Lower leg skin (tissue), 4 donors: ENCODE measurements at regions not wholly inside any gene's neighbourhood (a gene's known extent, or its start where the extent isn't known, plus 50 kb on each side); places are given as distances from the start of the nearest gene placed in this dataset.

Experiments used
- DNase-seq, 2 donors: peaks; one replicate each; pipeline ENCODE4 v3.0.0-alpha.2; 2019; ENCODE audit warnings: low spot score in 2 of 2
- H3K4me3 ChIP-seq: fragments of 200-600 bp; sonication (generic); 2 replicates; pipeline ENCODE4 v1.5.1; 2017; ENCODE audit warnings: mild to moderate bottlenecking, low read depth; ENCODE audit not compliant: poor library complexity, severe bottlenecking
- POLR2A ChIP-seq, 2 donors: fragments of 450-650 bp; IDR thresholded peaks; one replicate each; pipeline ENCODE4 v1.6.1; 2016 to 2017; ENCODE audit warnings: antibody characterized with exemption in 2 of 2, mild to moderate bottlenecking in 1 of 2, moderate library complexity in 1 of 2
- WGBS, 2 donors: methylation state at CpG; one replicate each; pipeline ENCODE4 v1.1.5; 2018; 5-methylcytosine and 5-hydroxymethylcytosine counted together
- intact Hi-C: fragments of 100-400 bp; cut with DNase I; formaldehyde crosslinking; loops from one replicate; pipeline ENCODE4 v1.15.0; 2023; ENCODE audit warnings: low total_unique reads
- TF ChIP-seq, protein P1 (sequence below), 3 donors: fragments of 450-650 bp; IDR thresholded peaks; one replicate each; pipeline ENCODE4 v1.5.1; 2016; ENCODE audit warnings: antibody characterized with exemption in 3 of 3, mild to moderate bottlenecking in 3 of 3, moderate library complexity in 2 of 3

DNA sequence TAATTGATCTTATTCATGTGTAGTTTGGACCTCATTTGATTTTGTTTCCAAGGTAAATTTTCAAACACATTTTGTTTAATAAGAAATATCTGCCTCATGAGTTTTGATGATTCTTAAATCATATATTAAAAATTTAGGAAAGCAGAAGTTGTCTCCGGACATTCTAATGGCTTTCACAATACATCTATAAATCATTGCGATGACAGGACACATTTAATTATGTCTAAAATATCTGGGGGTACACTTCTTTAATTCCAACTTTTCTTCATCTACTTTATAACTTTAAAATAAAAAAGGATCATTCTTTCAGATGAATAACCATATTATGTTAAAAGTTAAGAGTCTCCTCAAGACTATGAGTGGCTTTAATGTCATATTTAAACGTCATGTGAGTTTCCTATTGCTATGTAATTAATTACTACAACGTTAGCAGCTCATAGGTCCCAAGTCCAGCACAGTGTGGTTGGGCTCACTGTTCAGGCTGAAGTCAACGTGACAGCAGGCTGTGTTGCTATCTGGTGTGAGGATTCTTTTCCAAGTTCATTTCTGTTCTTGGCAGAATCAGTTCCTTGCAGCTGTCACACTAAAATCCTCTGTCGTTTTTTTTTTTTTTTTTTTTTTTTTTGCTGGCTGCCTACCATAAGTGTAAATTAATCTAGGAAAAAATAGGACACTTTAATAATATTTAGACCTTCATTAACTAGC is 893.5 kb downstream of the LTN1 start:
- no peak overlapping the region for H3K4me3 ChIP-seq
- 24 to 38% methylated on average over 6 of the region's 6 CpGs for WGBS, 2 donors
- no peak for DNase-seq
- intact Hi-C loops, result no loop called here
- TF ChIP-seq POLR2A (IDR thresholded peaks at IDR 0.05), result no peak
- TF ChIP-seq, protein P1, sequence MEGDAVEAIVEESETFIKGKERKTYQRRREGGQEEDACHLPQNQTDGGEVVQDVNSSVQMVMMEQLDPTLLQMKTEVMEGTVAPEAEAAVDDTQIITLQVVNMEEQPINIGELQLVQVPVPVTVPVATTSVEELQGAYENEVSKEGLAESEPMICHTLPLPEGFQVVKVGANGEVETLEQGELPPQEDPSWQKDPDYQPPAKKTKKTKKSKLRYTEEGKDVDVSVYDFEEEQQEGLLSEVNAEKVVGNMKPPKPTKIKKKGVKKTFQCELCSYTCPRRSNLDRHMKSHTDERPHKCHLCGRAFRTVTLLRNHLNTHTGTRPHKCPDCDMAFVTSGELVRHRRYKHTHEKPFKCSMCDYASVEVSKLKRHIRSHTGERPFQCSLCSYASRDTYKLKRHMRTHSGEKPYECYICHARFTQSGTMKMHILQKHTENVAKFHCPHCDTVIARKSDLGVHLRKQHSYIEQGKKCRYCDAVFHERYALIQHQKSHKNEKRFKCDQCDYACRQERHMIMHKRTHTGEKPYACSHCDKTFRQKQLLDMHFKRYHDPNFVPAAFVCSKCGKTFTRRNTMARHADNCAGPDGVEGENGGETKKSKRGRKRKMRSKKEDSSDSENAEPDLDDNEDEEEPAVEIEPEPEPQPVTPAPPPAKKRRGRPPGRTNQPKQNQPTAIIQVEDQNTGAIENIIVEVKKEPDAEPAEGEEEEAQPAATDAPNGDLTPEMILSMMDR (IDR thresholded peaks at IDR 0.05), result no peak

GRCh38 chr21:28091466-28091865 is 901.2 kb downstream of the LTN1 start:
- TF ChIP-seq POLR2A (IDR thresholded peaks at IDR 0.05), result no peak
- TF ChIP-seq, protein P1 (IDR thresholded peaks at IDR 0.05), result no peak
- DNase-seq, result no peak
- intact Hi-C loops, result no loop called here
- no peak overlapping the region for H3K4me3 ChIP-seq
- WGBS, 2 donors, result 95 to 97% methylated on average over 2 of the region's 2 CpGs

DNA sequence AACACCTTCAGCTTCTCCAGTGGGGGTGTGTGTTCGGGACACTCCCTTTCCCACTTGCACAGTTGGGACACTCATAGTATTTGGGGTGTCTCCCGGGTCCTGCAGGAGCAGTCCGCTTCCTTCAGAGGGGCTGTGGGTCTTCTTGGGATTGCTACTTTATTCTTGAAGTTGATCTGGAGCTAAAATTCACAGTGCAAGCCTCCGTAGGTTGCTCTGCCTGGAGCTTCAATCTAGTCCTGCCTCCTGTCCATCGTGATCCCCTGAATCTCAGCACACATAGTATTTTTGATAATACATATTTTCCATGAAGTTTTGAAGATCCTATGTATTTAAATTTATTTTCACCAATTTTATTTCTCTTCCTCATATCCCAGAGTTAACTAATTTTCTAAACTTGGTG is 902.1 kb downstream of the LTN1 start:
- intact Hi-C loops, result no loop called here
- 92 to 97% methylated on average over 5 of the region's 5 CpGs for WGBS, 2 donors
- no peak for DNase-seq
- H3K4me3 ChIP-seq, result no peak overlapping the region
- TF ChIP-seq, protein P1 (IDR thresholded peaks at IDR 0.05), result no peak

GRCh38 chr21:28089599-28090441 is 902.9 kb downstream of the LTN1 start:
- no peak for DNase-seq
- 89 to 90% methylated on average over 11 of the region's 11 CpGs for WGBS, 2 donors
- H3K4me3 ChIP-seq, result no peak overlapping the region
- intact Hi-C loops, result no loop called here
- TF ChIP-seq POLR2A (IDR thresholded peaks at IDR 0.05), result no peak
- TF ChIP-seq, protein P1 (IDR thresholded peaks at IDR 0.05), result no peak

- 96 to 97% methylated on average over 6 of the region's 6 CpGs for WGBS, 2 donors
- TF ChIP-seq POLR2A (IDR thresholded peaks at IDR 0.05), result no peak
- TF ChIP-seq, protein P1 (IDR thresholded peaks at IDR 0.05), result no peak
- H3K4me3 ChIP-seq, result no peak overlapping the region
- DNase-seq, result no peak
- intact Hi-C loops, result no loop called here
These were observed 905.7 kb downstream of the LTN1 start for GRCh38 chr21:28086861-28087581.
